ENCODE measurements at regions not wholly inside any gene's neighbourhood (a gene's known extent, or its start where the extent isn't known, plus 50 kb on each side); places are given as distances from the start of the nearest gene placed in this dataset.

GRCh38 chr2:46831051-46831868, 84.3 kb downstream of the MCFD2 start:
- H3K36me3 Mint-ChIP-seq (ENCODE audit: insufficient read depth, unreplicated experiment): no peaks in the 10 kb centered on the region
- no peak for TF ChIP-seq CTCF (IDR thresholded peaks at IDR 0.05; ENCODE audit: unreplicated experiment)
- H3K27me3 Mint-ChIP-seq (ENCODE audit: unreplicated experiment): peaks cover 35% of the 10 kb centered on the region
- no peak for DNase-seq
- CTCF ChIA-PET: no interaction called here
- H3K4me3 Mint-ChIP-seq (ENCODE audit: low read depth, unreplicated experiment): no peak overlapping the region
- H3K9me3 Mint-ChIP-seq (ENCODE audit: low read depth, unreplicated experiment): no peaks in the 10 kb centered on the region
- no peak overlapping the region for H3K27ac Mint-ChIP-seq (ENCODE audit: unreplicated experiment)
- no peaks in the 10 kb centered on the region for H3K4me1 Mint-ChIP-seq (ENCODE audit: low read depth, unreplicated experiment)
- intact Hi-C loops (cut with micrococcal nuclease; ENCODE audit: unreplicated experiment): no loop called here
- no TSS peak for BruUV-seq (replicated peaks)

- Mint-ChIP-seq H3K9me3 (ENCODE audit: low read depth, unreplicated experiment) (no peaks in the 10 kb centered on the region), H3K27me3 (ENCODE audit: unreplicated experiment) (peaks cover 43% of the 10 kb centered on the region), H3K27ac (ENCODE audit: unreplicated experiment) (no peak overlapping the region), H3K4me3 (ENCODE audit: low read depth, unreplicated experiment) (no peak overlapping the region), H3K36me3 (ENCODE audit: insufficient read depth, unreplicated experiment) (no peaks in the 10 kb centered on the region), H3K4me1 (ENCODE audit: low read depth, unreplicated experiment) (no peaks in the 10 kb centered on the region)
- no TSS peak for BruUV-seq (replicated peaks)
- no peak for TF ChIP-seq CTCF (IDR thresholded peaks at IDR 0.05; ENCODE audit: unreplicated experiment)
- intact Hi-C loops (cut with micrococcal nuclease; ENCODE audit: unreplicated experiment): no loop called here
- CTCF ChIA-PET: interaction anchor here (0.5 kb wide), 1 partner anchor 494 kb away, joined by 3 read pairs; no protein-coding TSS in a partner anchor
- no peak for DNase-seq
Observed at GRCh38 chr2:46829231-46829995, 86.2 kb downstream of the MCFD2 start.

- H3K4me3 Mint-ChIP-seq (ENCODE audit: low read depth, unreplicated experiment): no peak overlapping the region
- DNase-seq: no peak
- TF ChIP-seq CTCF (IDR thresholded peaks at IDR 0.05; ENCODE audit: unreplicated experiment): no peak
- BruUV-seq (replicated peaks): no TSS peak
- H3K4me1 Mint-ChIP-seq (ENCODE audit: low read depth, unreplicated experiment): no peaks in the 10 kb centered on the region
- no peak overlapping the region for H3K27ac Mint-ChIP-seq (ENCODE audit: unreplicated experiment)
- CTCF ChIA-PET: no interaction called here
- H3K36me3 Mint-ChIP-seq (ENCODE audit: insufficient read depth, unreplicated experiment): no peaks in the 10 kb centered on the region
- peaks cover 43% of the 10 kb centered on the region for H3K27me3 Mint-ChIP-seq (ENCODE audit: unreplicated experiment)
- intact Hi-C loops (cut with micrococcal nuclease; ENCODE audit: unreplicated experiment): no loop called here
- H3K9me3 Mint-ChIP-seq (ENCODE audit: low read depth, unreplicated experiment): no peaks in the 10 kb centered on the region
Observed at GRCh38 chr2:46828491-46829230, 86.9 kb downstream of the MCFD2 start.

- DNase-seq: no peak
- Mint-ChIP-seq H3K27me3 (ENCODE audit: unreplicated experiment) (peaks cover 46% of the 10 kb centered on the region), H3K4me1 (ENCODE audit: low read depth, unreplicated experiment) (no peaks in the 10 kb centered on the region), H3K36me3 (ENCODE audit: insufficient read depth, unreplicated experiment) (no peaks in the 10 kb centered on the region), H3K9me3 (ENCODE audit: low read depth, unreplicated experiment) (no peaks in the 10 kb centered on the region), H3K27ac (ENCODE audit: unreplicated experiment) (no peak overlapping the region), H3K4me3 (ENCODE audit: low read depth, unreplicated experiment) (no peak overlapping the region)
- intact Hi-C loops (cut with micrococcal nuclease; ENCODE audit: unreplicated experiment): no loop called here
- CTCF ChIA-PET: no interaction called here
- TF ChIP-seq CTCF (IDR thresholded peaks at IDR 0.05; ENCODE audit: unreplicated experiment): no peak
- no TSS peak for BruUV-seq (replicated peaks)
Observed at GRCh38 chr2:46828135-46828438, 87.5 kb downstream of the MCFD2 start.

Data from Calu3 (cell line).